ENCODE measurements at regions not wholly inside any gene's neighbourhood (a gene's known extent, or its start where the extent isn't known, plus 50 kb on each side); places are given as distances from the start of the nearest gene placed in this dataset.

- TF ChIP-seq BHLHE40 (IDR thresholded peaks at IDR 0.05; ENCODE audit: low read depth, low read length) (no peak), CEBPB (IDR thresholded peaks at IDR 0.05; ENCODE audit: low read depth, low read length) (no peak), CTCF (conservative IDR thresholded peaks at IDR 0.05; ENCODE audit: low read depth, low read length) (no peak), POLR2A (IDR thresholded peaks at IDR 0.05; ENCODE audit: low read depth, low read length) (no peak), USF2 (IDR thresholded peaks at IDR 0.05; ENCODE audit: low read depth, low read length) (no peak), CHD1 (IDR thresholded peaks at IDR 0.05; ENCODE audit: low read depth, low read length) (no peak), RAD21 (IDR thresholded peaks at IDR 0.05; ENCODE audit: low read length) (no peak)
Measured at GRCh38 chr4:180625653-180626052, 1617.5 kb upstream of the TENM3 start.

Measured in IMR-90 (cell line).